ENCODE measurements at regions not wholly inside any gene's neighbourhood (a gene's known extent, or its start where the extent isn't known, plus 50 kb on each side); places are given as distances from the start of the nearest gene placed in this dataset.

GRCh38 chrX:10753116-10753515 is 132.7 kb upstream of the MID1 start:
- Histone ChIP-seq H3K79me1 (ENCODE audit: low read depth in 1 of 2, low read length in 2 of 2) (no peaks in the 10 kb centered on the region), H3K56ac (ENCODE audit: extremely low read depth, insufficient read depth, low read length) (no peak overlapping the region), H3K27ac (ENCODE audit: insufficient read depth, low read length) (no peak overlapping the region), H3K36me3 (ENCODE audit: control insufficient read depth, insufficient read depth, low read length) (no peaks in the 10 kb centered on the region), H3K4ac (ENCODE audit: low read depth, low read length) (no peak overlapping the region), H2BK20ac (ENCODE audit: low read depth, low read length) (no peak overlapping the region), H2AFZ (replicated peaks; ENCODE audit: low read length, poor library complexity) (no peak overlapping the region), H4K91ac (ENCODE audit: insufficient read depth, low read depth, low read length) (no peak overlapping the region), H3K9ac (ENCODE audit: low read depth, low read length) (no peak overlapping the region), H3K27me3 (ENCODE audit: control insufficient read depth, insufficient read depth, low read length) (no peaks in the 10 kb centered on the region), H4K5ac (ENCODE audit: low read depth, low read length) (no peak overlapping the region), H3K9me3 (ENCODE audit: control insufficient read depth, insufficient read depth, low read length) (no peaks in the 10 kb centered on the region), H3K14ac (replicated peaks; ENCODE audit: low read depth, low read length) (no peak overlapping the region), H4K20me1 (ENCODE audit: insufficient read depth, low read length) (no peaks in the 10 kb centered on the region), H2AK9ac (replicated peaks; ENCODE audit: low read depth, low read length, poor library complexity) (no peak overlapping the region), H4K8ac (ENCODE audit: low read depth in 2 of 2, low read length in 2 of 2) (no peak overlapping the region), H3K4me1 (ENCODE audit: control insufficient read depth, insufficient read depth, low read length) (0 out of 2 replicates have a peak, but pooled peaks cover 2% of the 10 kb centered on the region), H2AK5ac (ENCODE audit: low read depth, low read length) (no peak overlapping the region), H2BK120ac (ENCODE audit: low read depth, low read length) (no peak overlapping the region), H3K4me2 (ENCODE audit: low read depth, low read length) (no peak overlapping the region), H2BK5ac (ENCODE audit: low read depth, low read length, poor library complexity, severe bottlenecking) (no peak overlapping the region), H3K9me1 (ENCODE audit: insufficient read depth, low read length) (peaks cover 2% of the 10 kb centered on the region; the same call in 1 of the 2 replicates), H3K4me3 (ENCODE audit: insufficient read depth, low read depth, low read length) (no peak overlapping the region), H3K18ac (ENCODE audit: low read depth, low read length) (no peak overlapping the region), H2BK15ac (ENCODE audit: low read depth, low read length) (no peak overlapping the region), H3K23ac (ENCODE audit: low read depth, low read length) (no peak overlapping the region)
- in situ Hi-C loops (cut with MboI; ENCODE audit: low sequenced_read_pairs), result no loop called here
- intact Hi-C loops (cut with micrococcal nuclease), result no loop called here
- POLR2A ChIA-PET (ENCODE audit: unreplicated experiment), result no interaction called here
- DNase-seq, result no peak
- CTCF ChIA-PET, result no interaction called here
- 51% methylated on average over 2 of the region's 3 CpGs; no CpG with 5 or more reads in 1 of the 2 experiments for WGBS, 2 experiments (ENCODE audit: extremely low coverage in 2 of 2, insufficient read length in 1 of 2)
- ATAC-seq (ENCODE audit: low read depth), result no peak
- BruUV-seq (replicated peaks), result no TSS peak
- dilution Hi-C loops (cut with HindIII; ENCODE audit: low sequenced_read_pairs, unreplicated experiment), result no loop called here
- no peak for TF ChIP-seq BHLHE40 (IDR thresholded peaks at IDR 0.05; ENCODE audit: low read depth, low read length)
- no peak for TF ChIP-seq POLR2A (IDR thresholded peaks at IDR 0.05; ENCODE audit: low read depth, low read length)
- no peak for TF ChIP-seq RFX5 (IDR thresholded peaks at IDR 0.05; ENCODE audit: low read depth, low read length)
- no peak for TF ChIP-seq RCOR1 (IDR thresholded peaks at IDR 0.05; ENCODE audit: insufficient replicate concordance, low read length)
- no peak for TF ChIP-seq USF2 (IDR thresholded peaks at IDR 0.05; ENCODE audit: low read depth, low read length)
- TF ChIP-seq NFE2L2 (IDR thresholded peaks at IDR 0.05; ENCODE audit: low read depth, low read length), result no peak
- no peak for TF ChIP-seq CHD1 (IDR thresholded peaks at IDR 0.05; ENCODE audit: low read depth, low read length)
- no peak for TF ChIP-seq MXI1 (IDR thresholded peaks at IDR 0.05; ENCODE audit: borderline replicate concordance, low read depth, low read length)
- no peak for TF ChIP-seq ELK1 (IDR thresholded peaks at IDR 0.05; ENCODE audit: borderline replicate concordance, low read depth, low read length)
- no peak for TF ChIP-seq FOS (IDR thresholded peaks at IDR 0.05; ENCODE audit: low read depth, low read length)
- no peak for TF ChIP-seq CEBPB (IDR thresholded peaks at IDR 0.05; ENCODE audit: low read depth, low read length)
- TF ChIP-seq CTCF (conservative IDR thresholded peaks at IDR 0.05; ENCODE audit: low read depth, low read length), result no peak
- no peak for TF ChIP-seq RAD21 (IDR thresholded peaks at IDR 0.05; ENCODE audit: low read length)
- TF ChIP-seq SMC3 (IDR thresholded peaks at IDR 0.05; ENCODE audit: low read depth, low read length), result no peak
- TF ChIP-seq MAFK (IDR thresholded peaks at IDR 0.05; ENCODE audit: low read depth, low read length), result no peak
- TF ChIP-seq MAZ (IDR thresholded peaks at IDR 0.05; ENCODE audit: borderline replicate concordance, low read depth, low read length), result no peak
